B cell (primary cell): ENCODE measurements at regions not wholly inside any gene's neighbourhood (a gene's known extent, or its start where the extent isn't known, plus 50 kb on each side); places are given as distances from the start of the nearest gene placed in this dataset.

Experiments
- ATAC-seq: fragments of 200-7000 bp; cut with Tn5 transposase; one replicate; pipeline ENCODE4 v1.10.0; 2021; ENCODE audit warnings: low read depth, mild to moderate bottlenecking, moderate number of reproducible peaks, moderate library complexity
- CTCF ChIA-PET: fragments of 350-600 bp; sonication (Branson Sonifier 250); formaldehyde crosslinking; loops from one replicate; lab custom pipeline; 2021; ENCODE audit warnings: antibody characterized with exemption, inconsistent platforms; lab: Charles Lee
- POLR2A ChIA-PET: fragments of 350-600 bp; sonication (Branson Sonifier 250); formaldehyde crosslinking; loops from one replicate; lab custom pipeline; 2021; ENCODE audit warnings: antibody characterized with exemption; lab: Charles Lee
- DNase-seq: peaks from one replicate; pipeline ENCODE4 v3.0.0; 2013
- H2AFZ ChIP-seq: 2 replicates; pipeline ENCODE4 v1.6.1; 2012; ENCODE audit warnings: mild to moderate bottlenecking, low read depth, low read length; ENCODE audit not compliant: insufficient read depth, poor library complexity, severe bottlenecking
- H3K27ac ChIP-seq, 2 donors: 1 replicate in 1 of 2; 2 replicates in 1 of 2; pipeline ENCODE4 v1.5.1; 2012 to 2013; ENCODE audit warnings: low read length in 2 of 2, mild to moderate bottlenecking in 2 of 2, moderate library complexity in 1 of 2
- H3K27me3 ChIP-seq, 4 experiments: fragments of 200-600 bp in 1 of 4; sonication (generic) in 1 of 4; replicated peaks in 1 of 4; 1 replicate in 2 of 4; 2 replicates in 2 of 4; pipeline versions ENCODE4 v1.6.1 to v1.7.0; 2013 to 2016; ENCODE audit warnings: low read length in 3 of 4, mild to moderate bottlenecking in 2 of 4, mixed read lengths in 1 of 4, moderate library complexity in 1 of 4; ENCODE audit not compliant: insufficient read depth in 4 of 4, control insufficient read depth in 3 of 4; ENCODE audit errors: control extremely low read depth in 1 of 4
- H3K36me3 ChIP-seq, 2 experiments: replicated peaks in 1 of 2; 1 replicate in 1 of 2; 2 replicates in 1 of 2; pipeline versions ENCODE4 v1.6.1 to v1.7.1; 2013; ENCODE audit warnings: low read length in 1 of 2; ENCODE audit not compliant: insufficient read depth in 2 of 2, control insufficient read depth in 1 of 2; ENCODE audit errors: control extremely low read depth in 1 of 2, extremely low read depth in 1 of 2
- H3K4me1 ChIP-seq, 2 donors: fragments of 200-600 bp in 1 of 2; sonication (generic) in 1 of 2; 1 replicate in 1 of 2; 2 replicates in 1 of 2; pipeline versions ENCODE4 v1.5.1 to v1.6.1; 2013 to 2017; ENCODE audit warnings: low read length in 2 of 2; ENCODE audit not compliant: control insufficient read depth in 2 of 2, insufficient read depth in 2 of 2
- H3K4me2 ChIP-seq: replicated peaks from 2 replicates; pipeline ENCODE3; 2012; ENCODE audit warnings: mild to moderate bottlenecking, low read depth, low read length; ENCODE audit not compliant: poor library complexity, severe bottlenecking
- H3K4me3 ChIP-seq, 5 experiments: fragments of 200-600 bp in 1 of 5; sonication (generic) in 1 of 5; 1 replicate in 3 of 5; 2 replicates in 2 of 5; pipeline versions ENCODE4 v1.5.1 to v1.7.0; 2011 to 2016; ENCODE audit warnings: low read length in 4 of 5, mild to moderate bottlenecking in 4 of 5, low read depth in 2 of 5, control low read depth in 1 of 5, moderate library complexity in 1 of 5; ENCODE audit not compliant: insufficient read depth in 1 of 5; ENCODE audit errors: control extremely low read depth in 1 of 5, extremely low read depth in 1 of 5
- H3K79me2 ChIP-seq: fragments of 200-600 bp; sonication (generic); one replicate; pipeline ENCODE4 v1.6.0; 2016; ENCODE audit warnings: low read length; ENCODE audit not compliant: control insufficient read depth, insufficient read depth
- H3K9ac ChIP-seq: fragments of 200-600 bp; sonication (generic); 2 replicates; pipeline ENCODE4 v1.6.1; 2017; ENCODE audit warnings: mild to moderate bottlenecking, low read length, moderate library complexity
- H3K9me3 ChIP-seq, 3 donors: one replicate each; pipeline versions ENCODE4 v1.6.1 to v1.7.1; 2013; ENCODE audit warnings: low read length in 2 of 3; ENCODE audit not compliant: control insufficient read depth in 2 of 3, insufficient read depth in 1 of 3; ENCODE audit errors: control extremely low read depth in 1 of 3
- H4K20me1 ChIP-seq: 2 replicates; pipeline ENCODE4 v1.6.0; 2012; ENCODE audit warnings: mild to moderate bottlenecking, low read length; ENCODE audit not compliant: insufficient read depth, control insufficient read depth, poor library complexity, severe bottlenecking
- H3K27ac Mint-ChIP-seq: one replicate; pipeline ENCODE4 v1.8.0; 2021; ENCODE audit warnings: mixed read lengths
- H3K27me3 Mint-ChIP-seq: one replicate; pipeline ENCODE4 v1.8.0; 2021; ENCODE audit warnings: mixed read lengths
- H3K4me1 Mint-ChIP-seq: one replicate; pipeline ENCODE4 v1.8.0; 2021; ENCODE audit warnings: mixed read lengths
- H3K4me3 Mint-ChIP-seq: one replicate; pipeline ENCODE4 v1.8.0; 2021; ENCODE audit warnings: mixed read lengths
- H3K9me3 Mint-ChIP-seq: one replicate; pipeline ENCODE4 v1.8.0; 2022; ENCODE audit warnings: mixed read lengths; ENCODE audit not compliant: insufficient read depth
- CTCF ChIP-seq: fragments of 200-600 bp; IDR thresholded peaks from one replicate; pipeline ENCODE4 v1.8.0; 2022; ENCODE audit warnings: antibody characterized with exemption, mild to moderate bottlenecking
- EZH2 ChIP-seq: IDR thresholded peaks from 2 replicates; pipeline ENCODE4 v1.6.1; 2012; ENCODE audit warnings: borderline replicate concordance, low read depth, mild to moderate bottlenecking, moderate library complexity, low read length; ENCODE audit not compliant: insufficient read depth, poor library complexity, severe bottlenecking
- WGBS: methylation state at CpG from one replicate; pipeline ENCODE4 v1.1.5; 2013; ENCODE audit warnings: missing lambda C conversion rate; ENCODE audit not compliant: insufficient coverage; 5-methylcytosine and 5-hydroxymethylcytosine counted together
- intact Hi-C: fragments of 100-400 bp; cut with micrococcal nuclease; formaldehyde crosslinking; loops from one replicate; pipeline ENCODE4 v1.10.0; 2022

DNA sequence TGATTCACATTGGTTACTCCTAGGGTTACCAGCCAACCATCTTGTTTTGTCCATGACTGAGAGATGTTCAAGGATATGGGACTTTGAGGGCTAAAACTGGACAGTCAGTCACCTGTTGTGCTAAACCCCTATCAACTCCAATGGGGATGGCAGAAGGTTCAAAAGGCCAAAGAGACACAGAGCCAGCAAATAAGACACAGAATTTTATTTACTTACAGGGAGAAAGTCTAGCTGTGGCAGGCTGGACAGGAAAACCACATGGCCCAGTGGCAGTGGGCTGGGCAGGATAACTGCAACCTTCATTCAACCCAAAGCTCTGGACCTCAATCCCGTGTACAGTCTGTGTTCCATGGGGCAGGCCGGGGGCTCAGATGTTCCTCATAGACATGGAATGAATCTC, 326.7 kb upstream of the RPS6KA3 start:
- H3K4me1 Mint-ChIP-seq = no peaks in the 10 kb centered on the region
- TF ChIP-seq CTCF (no peak), EZH2 (no peak)
- no peak overlapping the region for H3K4me3 ChIP-seq
- H3K9me3 Mint-ChIP-seq = peaks cover 3% of the 10 kb centered on the region
- no peaks in the 10 kb centered on the region for H3K36me3 ChIP-seq
- no CpG with 5 or more reads among the region's 2 CpGs for WGBS
- POLR2A ChIA-PET = no interaction called here
- peaks cover 2% of the 10 kb centered on the region for H3K27me3 Mint-ChIP-seq
- ATAC-seq = no peak
- no peak overlapping the region for H3K27ac Mint-ChIP-seq
- no peak overlapping the region for H3K9ac ChIP-seq
- no peak overlapping the region for H3K27ac ChIP-seq
- H3K4me2 ChIP-seq = no peak overlapping the region
- no peaks in the 10 kb centered on the region for H3K9me3 ChIP-seq
- no peaks in the 10 kb centered on the region for H4K20me1 ChIP-seq
- no peaks in the 10 kb centered on the region for H3K4me1 ChIP-seq
- no peak overlapping the region for H2AFZ ChIP-seq
- DNase-seq = no peak
- intact Hi-C loops = no loop called here
- CTCF ChIA-PET = no interaction called here
- H3K4me3 Mint-ChIP-seq = no peak overlapping the region
- no peaks in the 10 kb centered on the region for H3K79me2 ChIP-seq
- H3K27me3 ChIP-seq = no peaks in the 10 kb centered on the region

DNA sequence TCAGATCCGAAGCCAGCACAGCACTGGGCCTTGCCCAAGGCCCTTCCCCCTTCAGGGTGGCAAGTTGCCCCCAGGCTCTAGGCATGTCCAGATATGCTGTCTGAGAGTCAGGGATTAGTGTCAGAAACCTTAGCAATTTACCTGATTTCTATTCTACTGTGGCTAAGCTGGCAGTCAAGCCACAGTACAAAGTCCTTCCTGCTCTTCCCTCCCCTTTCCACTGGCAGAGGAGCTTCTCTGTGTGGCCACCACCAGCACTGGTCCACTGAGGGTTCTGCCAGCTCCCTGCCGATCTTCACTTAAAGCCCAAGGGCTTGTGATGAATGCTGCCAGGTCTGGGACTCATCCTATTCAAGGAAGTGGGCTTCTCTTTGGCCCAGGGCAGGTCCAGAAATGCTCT, 324.5 kb upstream of the RPS6KA3 start:
- Histone ChIP-seq H3K27ac (no peak overlapping the region), H3K4me3 (no peak overlapping the region), H4K20me1 (no peaks in the 10 kb centered on the region), H3K9ac (no peak overlapping the region), H3K4me1 (no peaks in the 10 kb centered on the region), H3K4me2 (no peak overlapping the region), H3K9me3 (no peaks in the 10 kb centered on the region), H3K27me3 (no peaks in the 10 kb centered on the region), H3K36me3 (no peaks in the 10 kb centered on the region), H2AFZ (no peak overlapping the region), H3K79me2 (no peaks in the 10 kb centered on the region)
- H3K4me1 Mint-ChIP-seq = no peaks in the 10 kb centered on the region
- CTCF ChIA-PET = no interaction called here
- intact Hi-C loops = no loop called here
- WGBS = 100% methylated on average over 1 of the region's 2 CpGs
- H3K27me3 Mint-ChIP-seq = no peaks in the 10 kb centered on the region
- no peak for TF ChIP-seq CTCF
- no peak for TF ChIP-seq EZH2
- POLR2A ChIA-PET = no interaction called here
- no peak for ATAC-seq
- no peak overlapping the region for H3K27ac Mint-ChIP-seq
- H3K9me3 Mint-ChIP-seq = peaks cover 3% of the 10 kb centered on the region
- DNase-seq = no peak
- H3K4me3 Mint-ChIP-seq = no peak overlapping the region
